GM12878 (cell line): ENCODE measurements at regions not wholly inside any gene's neighbourhood (a gene's known extent, or its start where the extent isn't known, plus 50 kb on each side); places are given as distances from the start of the nearest gene placed in this dataset.

Experiments
- CREB1 ChIP-seq: IDR thresholded peaks from 2 replicates; pipeline ENCODE4 v1.6.1; 2012; ENCODE audit warnings: low read depth, mild to moderate bottlenecking, inconsistent platforms
- ESRRA ChIP-seq: IDR thresholded peaks from 2 replicates; pipeline ENCODE4 v1.6.1; 2012; ENCODE audit warnings: mild to moderate bottlenecking, low read length, improper control_type of control experiment
- EZH2 ChIP-seq: IDR thresholded peaks from 2 replicates; pipeline ENCODE4 v1.6.1; 2012; ENCODE audit warnings: low read depth, mild to moderate bottlenecking, control low read depth, inconsistent platforms, low read length, borderline replicate concordance; ENCODE audit not compliant: control insufficient read depth
- FOXK2 ChIP-seq: fragments of 450-650 bp; IDR thresholded peaks from 2 replicates; pipeline ENCODE4 v1.6.1; 2017; ENCODE audit warnings: mild to moderate bottlenecking, moderate library complexity
- GABPA ChIP-seq: IDR thresholded peaks from 2 replicates; pipeline ENCODE4 v1.6.1; 2014; ENCODE audit warnings: antibody characterized with exemption, low read depth, mild to moderate bottlenecking, inconsistent platforms
- LARP7 ChIP-seq: fragments of 450-650 bp; IDR thresholded peaks from 2 replicates; pipeline ENCODE4 v1.6.1; 2017; ENCODE audit warnings: mild to moderate bottlenecking
- PAX5 ChIP-seq: IDR thresholded peaks from 2 replicates; pipeline ENCODE4 v1.6.1; 2011; ENCODE audit warnings: low read depth, low read length, borderline replicate concordance
- TAF1 ChIP-seq: IDR thresholded peaks from 2 replicates; pipeline ENCODE4 v1.6.1; 2011; ENCODE audit warnings: mild to moderate bottlenecking, low read depth, low read length, borderline replicate concordance
- TF ChIP-seq, protein P1 (sequence below), 3 experiments: IDR thresholded peaks in 2 of 3; conservative IDR thresholded peaks in 1 of 3; 2 replicates each; pipeline ENCODE4 v1.5.1; 2011; ENCODE audit warnings: low read depth in 3 of 3, low read length in 3 of 3, mild to moderate bottlenecking in 3 of 3, control low read depth in 2 of 3, moderate library complexity in 2 of 3, inconsistent platforms in 1 of 3, mixed read lengths in 1 of 3; ENCODE audit not compliant: control insufficient read depth in 2 of 3, insufficient read depth in 1 of 3; ENCODE audit errors: extremely low read depth in 1 of 3
- TF ChIP-seq, protein P2 (sequence below): IDR thresholded peaks from 2 replicates; pipeline ENCODE4 v1.6.1; 2012; ENCODE audit warnings: low read depth, low read length, improper control_type of control experiment

DNA sequence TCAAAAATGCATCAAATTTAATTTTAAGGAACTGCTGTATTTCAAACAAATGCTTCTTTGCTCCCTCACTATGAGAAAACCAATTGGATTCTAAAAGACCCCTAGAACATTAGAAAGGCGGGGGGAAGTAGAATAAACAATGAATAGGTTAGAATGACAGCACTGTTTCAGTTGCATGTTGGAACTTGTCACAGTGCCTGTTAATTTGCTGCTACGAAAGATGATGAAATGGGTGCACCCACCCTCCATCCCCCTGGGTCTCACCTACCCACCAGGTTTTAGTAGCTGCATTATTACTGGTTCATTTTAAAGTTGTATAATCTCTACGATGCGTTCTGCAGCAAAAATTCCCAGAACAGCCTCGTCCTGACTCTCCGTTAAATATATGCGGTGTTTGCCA lies 193.0 kb upstream of the COPS8 start:
- TF ChIP-seq, protein P1, sequence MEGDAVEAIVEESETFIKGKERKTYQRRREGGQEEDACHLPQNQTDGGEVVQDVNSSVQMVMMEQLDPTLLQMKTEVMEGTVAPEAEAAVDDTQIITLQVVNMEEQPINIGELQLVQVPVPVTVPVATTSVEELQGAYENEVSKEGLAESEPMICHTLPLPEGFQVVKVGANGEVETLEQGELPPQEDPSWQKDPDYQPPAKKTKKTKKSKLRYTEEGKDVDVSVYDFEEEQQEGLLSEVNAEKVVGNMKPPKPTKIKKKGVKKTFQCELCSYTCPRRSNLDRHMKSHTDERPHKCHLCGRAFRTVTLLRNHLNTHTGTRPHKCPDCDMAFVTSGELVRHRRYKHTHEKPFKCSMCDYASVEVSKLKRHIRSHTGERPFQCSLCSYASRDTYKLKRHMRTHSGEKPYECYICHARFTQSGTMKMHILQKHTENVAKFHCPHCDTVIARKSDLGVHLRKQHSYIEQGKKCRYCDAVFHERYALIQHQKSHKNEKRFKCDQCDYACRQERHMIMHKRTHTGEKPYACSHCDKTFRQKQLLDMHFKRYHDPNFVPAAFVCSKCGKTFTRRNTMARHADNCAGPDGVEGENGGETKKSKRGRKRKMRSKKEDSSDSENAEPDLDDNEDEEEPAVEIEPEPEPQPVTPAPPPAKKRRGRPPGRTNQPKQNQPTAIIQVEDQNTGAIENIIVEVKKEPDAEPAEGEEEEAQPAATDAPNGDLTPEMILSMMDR (IDR thresholded peaks at IDR 0.05 in 2 of 3, conservative IDR thresholded peaks at IDR 0.05 in 1 of 3; ENCODE audit: control insufficient read depth in 2 of 3, extremely low read depth in 1 of 3, insufficient read depth in 1 of 3, low read depth in 3 of 3, low read length in 3 of 3), result no peak
- TF ChIP-seq, protein P2, sequence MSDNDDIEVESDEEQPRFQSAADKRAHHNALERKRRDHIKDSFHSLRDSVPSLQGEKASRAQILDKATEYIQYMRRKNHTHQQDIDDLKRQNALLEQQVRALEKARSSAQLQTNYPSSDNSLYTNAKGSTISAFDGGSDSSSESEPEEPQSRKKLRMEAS, result no peak
- TF ChIP-seq LARP7, result no peak
- TF ChIP-seq GABPA, result no peak
- no peak for TF ChIP-seq PAX5
- no peak for TF ChIP-seq CREB1
- no peak for TF ChIP-seq FOXK2
- TF ChIP-seq TAF1, result no peak
- no peak for TF ChIP-seq EZH2
- no peak for TF ChIP-seq ESRRA
